ENCODE measurements at regions not wholly inside any gene's neighbourhood (a gene's known extent, or its start where the extent isn't known, plus 50 kb on each side); places are given as distances from the start of the nearest gene placed in this dataset.
"Not testable (repeated sequence)": the region's sequence is repeated elsewhere in the genome, so short reads cannot be mapped to it uniquely, and the experiment has no call there.

DNA sequence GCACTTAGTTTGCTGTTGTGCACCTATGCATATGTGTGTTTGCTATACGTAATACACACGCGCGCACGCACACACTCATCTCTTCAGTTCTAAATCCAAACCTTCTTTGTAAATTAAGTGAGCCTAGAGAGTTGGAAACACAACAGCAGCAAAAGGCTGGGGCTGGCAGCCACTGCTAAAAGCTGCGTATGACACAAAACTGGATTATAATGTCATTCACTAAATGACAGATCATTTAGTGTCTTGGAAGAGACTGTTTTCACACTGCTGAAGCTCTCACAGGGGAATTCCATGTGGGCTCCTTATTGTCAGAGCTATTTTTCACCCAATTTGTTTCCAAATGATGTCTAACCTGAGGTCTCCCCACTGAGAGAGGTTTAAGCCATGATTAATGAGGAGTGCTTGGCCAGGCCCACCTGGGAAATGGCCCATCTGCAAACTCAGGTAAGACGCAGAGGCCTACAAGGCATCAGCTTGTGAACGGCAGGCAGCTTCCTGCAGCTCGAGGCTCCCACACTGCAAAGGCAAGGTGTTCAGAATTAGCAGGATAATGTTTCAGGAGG lies 94.2 kb downstream of the OLIG3 start:
- DNase-seq (ENCODE audit: low read depth, low spot score): no peak

DNA sequence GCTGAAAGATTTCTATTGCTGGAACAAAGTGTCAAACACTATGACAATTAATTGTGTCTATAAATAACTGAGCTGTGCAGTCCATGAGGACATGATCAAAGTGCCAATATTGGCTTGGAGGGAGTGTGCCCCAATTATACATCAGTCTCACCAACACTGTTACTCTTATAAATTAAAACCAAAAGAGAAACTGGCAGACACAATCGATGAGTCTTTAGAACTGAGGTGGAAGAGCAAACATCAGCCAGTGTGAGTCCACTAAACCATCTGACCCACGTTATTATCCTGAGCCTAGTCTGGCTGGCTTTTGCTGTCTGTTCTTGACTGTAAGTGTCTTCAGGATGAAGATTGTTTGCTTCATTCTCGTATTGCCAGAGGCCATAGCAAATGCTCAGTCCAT lies 98.9 kb downstream of the OLIG3 start:
- no peak for DNase-seq (ENCODE audit: low read depth, low spot score)

DNA sequence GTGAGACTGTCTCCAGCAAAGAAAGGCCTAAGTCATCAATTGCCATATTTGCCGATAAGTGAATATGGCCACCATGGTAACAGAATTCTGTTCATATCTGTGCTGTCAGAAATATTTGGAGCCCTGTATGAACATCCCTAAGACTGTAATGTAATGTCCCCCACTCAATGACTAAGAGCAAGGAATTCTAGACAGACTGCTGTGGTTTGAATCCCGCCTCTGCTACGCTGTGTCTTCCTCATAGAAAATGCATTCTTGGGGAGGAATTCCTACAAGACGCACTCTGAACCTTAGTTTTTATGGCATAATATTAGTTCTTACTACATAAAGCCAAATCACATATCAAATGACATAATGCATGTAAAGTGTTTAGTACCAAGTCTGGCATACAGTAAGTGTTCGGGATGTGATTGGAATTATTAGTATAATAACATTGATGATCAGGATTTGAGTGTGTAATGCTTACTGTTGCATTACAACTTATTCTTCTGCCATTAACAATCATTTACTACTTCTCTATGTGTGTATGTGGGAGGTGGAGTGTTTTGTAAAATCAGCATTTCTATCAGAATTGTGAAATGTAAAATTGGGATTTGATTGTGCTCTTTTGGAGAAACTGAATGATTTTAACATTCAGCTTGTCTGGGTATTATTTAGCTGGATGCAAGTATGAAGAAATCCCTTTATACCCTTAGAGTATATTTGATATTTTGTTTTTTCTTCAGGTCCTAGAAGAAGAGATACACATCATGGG lies 103.0 kb downstream of the OLIG3 start:
- no peak for DNase-seq (ENCODE audit: low read depth, low spot score)

DNA sequence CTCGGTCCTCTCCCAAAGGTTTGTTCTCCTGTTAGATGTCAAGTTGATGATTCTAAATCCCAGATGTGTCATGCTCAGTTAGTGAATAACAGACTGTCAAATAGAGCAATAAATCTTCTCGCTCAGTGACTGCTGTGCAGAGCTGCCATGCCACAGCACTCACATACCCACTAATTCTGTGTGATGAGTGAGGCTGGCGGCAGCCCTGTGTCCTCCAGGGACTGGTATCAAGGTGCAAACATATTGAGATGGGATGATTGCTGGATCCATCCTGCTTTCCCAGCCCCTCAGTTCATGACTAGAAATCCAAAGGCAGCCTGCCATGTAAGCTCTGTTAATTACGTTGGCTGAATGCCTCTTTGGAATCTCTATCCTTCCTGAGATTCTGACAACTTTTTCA lies 103.9 kb downstream of the OLIG3 start:
- no peak for DNase-seq (ENCODE audit: low read depth, low spot score)

DNA sequence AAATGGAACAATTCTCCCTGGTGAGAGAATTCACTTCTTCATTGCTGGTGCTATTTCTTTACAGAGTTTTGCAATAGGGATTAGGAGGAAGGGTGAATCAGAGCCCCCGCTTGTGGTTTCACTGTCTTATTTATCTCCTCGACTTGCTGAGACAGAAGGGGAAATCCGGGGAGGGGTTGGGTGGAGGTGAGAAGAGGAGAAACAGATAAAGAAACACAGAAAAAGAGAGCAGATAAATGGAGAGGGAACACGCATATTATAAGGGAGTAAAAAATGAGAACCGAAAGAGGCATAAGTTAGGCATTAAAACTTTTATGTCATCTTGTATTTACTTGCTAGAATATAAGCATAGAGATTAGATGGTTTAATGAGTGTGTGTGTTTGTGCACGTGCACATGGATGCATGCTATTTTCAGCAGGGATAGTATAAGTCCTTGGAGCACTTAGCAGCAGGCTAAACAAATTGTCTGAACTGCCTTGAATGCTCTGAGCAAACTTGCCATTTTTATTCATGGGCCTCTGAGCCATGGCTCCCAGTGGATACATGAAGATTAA lies 105.0 kb downstream of the OLIG3 start:
- DNase-seq (ENCODE audit: low read depth, low spot score): no peak

DNA sequence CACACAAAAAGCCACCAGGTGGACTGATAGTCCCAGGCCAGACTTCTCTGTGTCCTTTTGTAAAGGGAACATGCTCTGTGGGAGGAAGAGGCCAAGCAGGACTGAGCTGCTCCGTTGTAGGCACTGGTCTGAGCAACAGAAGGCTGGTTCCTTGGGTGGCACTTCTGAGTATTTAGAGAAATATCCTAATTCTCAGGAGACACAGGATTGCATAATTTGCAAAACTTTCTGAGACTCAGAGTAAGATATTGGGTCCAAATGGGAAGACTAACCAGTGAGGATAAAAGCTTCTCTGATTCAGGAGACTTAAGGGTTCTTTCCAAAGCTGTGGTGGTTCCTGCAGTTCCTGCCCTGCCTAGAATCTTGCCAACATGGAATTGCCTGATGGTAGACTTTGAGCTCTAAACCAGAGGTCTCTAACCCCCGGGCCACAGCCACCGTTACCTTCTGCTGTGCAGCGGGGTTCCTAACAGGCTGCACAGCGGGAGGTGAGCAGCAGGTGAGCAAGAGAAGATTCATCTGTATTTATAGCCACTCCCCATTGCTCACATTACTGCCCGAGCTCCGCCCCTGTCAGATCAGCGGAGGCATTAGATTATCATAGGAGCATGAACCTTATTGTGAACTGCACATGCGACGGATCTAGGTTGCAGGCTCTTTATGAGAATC lies 107.0 kb downstream of the OLIG3 start:
- DNase-seq (ENCODE audit: low read depth, low spot score): peak; percentile 25

DNA sequence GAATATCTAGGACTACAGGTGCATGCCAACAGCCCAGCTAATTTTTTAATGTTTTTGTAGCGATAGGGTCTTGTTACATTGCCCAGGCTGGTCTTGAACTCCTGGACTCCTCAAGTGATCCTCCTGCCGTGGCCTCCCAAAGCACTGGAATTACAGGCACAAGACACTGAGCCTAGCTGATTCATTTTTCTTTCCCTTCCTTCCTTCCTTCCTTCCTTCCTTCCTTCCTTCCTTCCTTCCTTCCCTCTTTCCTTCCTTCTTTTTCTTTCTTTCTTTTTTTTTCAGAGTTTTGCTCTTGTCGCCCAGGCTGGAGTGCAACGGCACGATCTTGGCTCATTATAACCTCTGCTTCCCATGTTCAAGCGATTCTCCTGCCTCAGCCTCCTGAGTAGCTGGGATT lies 110.9 kb downstream of the OLIG3 start:
- DNase-seq (ENCODE audit: low read depth, low spot score): not testable (repeated sequence)

DNA sequence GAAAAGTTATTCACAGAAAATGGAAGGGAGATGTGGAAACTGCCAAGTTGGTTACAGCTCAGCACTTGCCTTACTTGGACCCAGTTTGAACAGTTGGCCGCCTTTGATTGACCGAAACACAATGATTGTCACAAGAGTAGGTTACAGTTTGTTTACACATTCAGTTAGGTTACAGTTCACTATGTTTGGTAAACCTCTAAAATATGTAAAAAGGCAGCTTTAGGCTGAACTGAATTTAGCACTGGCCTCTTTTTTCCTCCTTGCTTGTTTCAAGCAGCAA lies 116.2 kb downstream of the OLIG3 start:
- DNase-seq (ENCODE audit: low read depth, low spot score): no peak

DNA sequence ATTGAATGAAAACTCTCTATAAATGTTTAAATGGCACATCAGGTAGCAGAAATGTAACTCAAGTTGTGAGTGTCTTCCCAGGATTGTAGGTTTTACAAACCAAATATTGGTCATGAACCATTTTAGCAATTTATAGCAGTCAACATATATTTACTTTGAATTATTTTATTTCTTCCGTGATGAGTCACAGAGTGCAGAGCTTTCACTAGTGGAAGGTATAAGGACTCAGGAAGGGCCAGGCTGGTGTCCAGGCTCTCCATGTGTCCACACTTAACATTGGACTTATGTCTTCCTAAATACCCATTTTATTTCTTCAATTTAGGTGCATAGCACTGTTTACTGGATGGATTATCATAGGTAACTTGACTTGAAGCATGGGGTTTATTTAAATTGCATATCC lies 120.9 kb downstream of the OLIG3 start:
- no peak for DNase-seq (ENCODE audit: low read depth, low spot score)

DNA sequence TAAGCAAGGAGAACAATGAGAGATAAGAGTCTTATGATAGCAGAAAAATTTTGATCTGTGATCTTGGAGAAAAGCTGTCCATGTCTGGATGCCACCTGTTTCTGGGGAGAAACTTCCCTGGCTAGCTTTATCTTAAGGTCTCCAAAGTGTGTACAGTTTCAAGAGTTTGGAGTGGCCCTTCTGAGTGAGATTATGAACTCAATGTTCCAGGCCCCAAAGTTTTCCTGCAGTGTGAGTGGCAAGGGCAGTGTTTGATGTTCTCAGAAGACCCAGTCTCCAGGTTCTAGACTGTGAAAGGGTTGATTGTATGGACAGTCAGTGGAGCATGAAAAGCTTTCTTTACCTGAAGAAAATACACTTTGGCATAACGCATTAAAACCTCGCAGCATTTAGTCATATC lies 121.7 kb downstream of the OLIG3 start:
- DNase-seq (ENCODE audit: low read depth, low spot score): no peak

DNA sequence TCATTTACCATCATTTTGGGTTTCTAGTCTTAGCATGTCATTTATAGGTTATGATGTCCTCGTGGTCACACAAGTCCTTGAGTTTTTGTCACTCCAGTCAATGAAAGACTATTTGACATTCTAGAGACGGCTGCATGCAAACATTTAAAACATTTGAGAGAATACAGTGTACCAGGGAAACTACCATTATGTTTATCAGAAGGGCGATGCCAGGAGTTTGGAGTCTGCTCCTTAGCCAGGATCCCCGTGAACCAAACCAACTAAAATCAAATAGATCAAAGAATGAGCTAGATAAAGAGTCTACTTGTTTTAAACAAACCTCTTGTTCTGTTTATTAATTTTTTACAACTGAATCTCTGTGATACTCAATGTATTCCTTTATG lies 122.6 kb downstream of the OLIG3 start:
- no peak for DNase-seq (ENCODE audit: low read depth, low spot score)

DNA sequence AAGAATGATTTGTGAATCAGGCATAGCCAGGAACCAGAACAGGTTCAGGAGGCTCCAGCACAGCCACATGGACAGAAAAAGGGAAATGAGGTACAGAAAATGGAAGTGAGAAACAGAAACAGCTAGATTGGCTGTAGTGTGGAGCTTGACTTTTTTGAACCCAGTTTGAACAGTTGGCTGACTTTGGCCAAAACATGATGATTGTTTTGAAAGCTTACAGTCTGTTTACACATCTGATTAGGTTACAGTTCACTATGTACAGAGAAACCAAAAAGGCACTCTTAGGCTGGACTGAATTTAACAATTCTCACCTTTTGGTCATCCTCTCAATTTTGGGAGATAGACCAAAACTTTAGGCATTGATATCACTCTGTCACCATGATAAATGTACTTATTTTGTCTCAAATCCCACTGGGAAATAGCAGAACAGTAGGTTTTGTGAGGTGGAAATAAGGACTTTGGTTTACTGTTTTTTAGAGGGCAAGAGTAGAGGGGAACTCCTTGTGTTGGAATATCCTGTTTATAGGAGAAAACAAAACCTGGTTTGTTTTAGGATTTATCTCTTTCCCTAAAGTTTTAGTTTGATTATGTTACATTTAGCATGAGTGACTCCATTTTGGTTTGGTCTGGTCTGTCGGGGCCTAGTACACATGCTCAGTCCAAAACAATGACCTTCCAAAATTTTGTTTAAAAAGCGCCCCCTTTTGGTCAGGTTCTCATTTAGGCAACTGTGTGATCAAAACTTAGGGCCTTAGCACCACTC lies 123.1 kb downstream of the OLIG3 start:
- DNase-seq (ENCODE audit: low read depth, low spot score): no peak

DNA sequence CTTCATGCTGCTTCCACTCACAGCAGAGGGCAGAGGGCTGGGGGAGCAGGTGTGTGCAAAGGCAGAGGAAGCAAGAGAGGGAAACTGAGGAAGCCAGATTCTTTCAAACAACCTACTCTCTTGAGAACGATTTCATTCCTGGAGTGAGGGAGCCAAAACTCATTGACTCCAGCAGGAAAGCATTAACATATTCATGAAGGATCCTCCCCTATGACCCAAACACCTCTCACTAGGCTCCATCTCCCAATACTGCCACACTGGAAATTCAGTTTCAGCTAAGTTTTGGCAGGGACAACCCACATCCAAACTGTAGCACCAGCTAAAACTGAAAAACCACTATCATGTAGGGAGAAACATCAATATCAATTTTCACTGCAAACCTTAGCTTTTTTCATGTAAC lies 125.1 kb downstream of the OLIG3 start:
- DNase-seq (ENCODE audit: low read depth, low spot score): no peak

DNA sequence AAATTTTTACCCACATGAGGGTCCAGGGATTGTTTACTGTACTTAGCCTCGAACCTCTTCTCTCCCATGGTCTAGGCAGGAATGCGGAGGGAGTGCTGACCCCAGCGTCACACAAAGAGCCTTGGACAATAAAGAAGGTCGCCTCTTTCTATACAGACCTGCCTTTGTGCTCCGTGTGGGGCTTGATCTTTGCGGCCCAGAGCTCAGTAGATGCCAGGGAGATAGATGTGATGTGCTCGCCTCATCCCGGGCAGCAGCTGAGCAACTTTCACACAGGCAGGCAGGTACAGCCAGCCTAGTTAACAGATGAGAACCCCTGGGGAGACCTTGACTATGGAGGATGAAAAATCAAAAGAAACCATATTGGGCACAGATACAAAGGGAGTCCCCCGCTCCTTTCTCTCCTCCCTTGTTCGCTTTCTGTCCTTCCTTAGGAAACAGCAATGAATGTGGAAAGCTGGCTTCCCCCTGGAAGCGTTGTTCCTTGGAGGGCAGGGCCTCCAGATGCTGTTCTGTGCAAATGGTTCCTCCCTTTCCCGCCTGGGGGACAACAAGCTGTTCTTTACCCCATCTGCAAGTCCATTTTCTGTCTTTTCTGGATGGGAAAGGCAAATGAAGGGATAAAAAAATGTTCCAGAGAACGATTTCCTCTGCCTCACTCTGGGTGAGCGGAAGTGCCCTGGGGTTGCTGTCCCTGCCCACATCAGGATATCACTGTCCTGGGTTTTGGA lies 128.3 kb downstream of the OLIG3 start:
- DNase-seq (ENCODE audit: low read depth, low spot score): no peak

DNA sequence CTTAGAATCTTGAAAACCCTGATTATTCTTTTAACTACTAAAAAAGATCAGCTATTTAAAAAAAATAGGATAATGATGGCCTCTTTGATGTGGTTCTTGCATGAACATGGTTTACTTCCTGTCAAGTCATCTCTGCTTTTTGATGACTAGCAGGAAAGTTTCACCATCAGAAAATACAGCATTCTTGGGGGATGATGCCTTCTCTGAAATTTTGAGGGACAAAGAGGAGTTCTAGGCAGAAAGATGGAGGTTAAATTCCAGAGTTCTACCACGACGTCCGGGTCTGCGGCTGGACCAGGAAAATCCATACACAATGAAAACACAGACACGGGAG lies 130.4 kb downstream of the OLIG3 start:
- DNase-seq (ENCODE audit: low read depth, low spot score): no peak

DNA sequence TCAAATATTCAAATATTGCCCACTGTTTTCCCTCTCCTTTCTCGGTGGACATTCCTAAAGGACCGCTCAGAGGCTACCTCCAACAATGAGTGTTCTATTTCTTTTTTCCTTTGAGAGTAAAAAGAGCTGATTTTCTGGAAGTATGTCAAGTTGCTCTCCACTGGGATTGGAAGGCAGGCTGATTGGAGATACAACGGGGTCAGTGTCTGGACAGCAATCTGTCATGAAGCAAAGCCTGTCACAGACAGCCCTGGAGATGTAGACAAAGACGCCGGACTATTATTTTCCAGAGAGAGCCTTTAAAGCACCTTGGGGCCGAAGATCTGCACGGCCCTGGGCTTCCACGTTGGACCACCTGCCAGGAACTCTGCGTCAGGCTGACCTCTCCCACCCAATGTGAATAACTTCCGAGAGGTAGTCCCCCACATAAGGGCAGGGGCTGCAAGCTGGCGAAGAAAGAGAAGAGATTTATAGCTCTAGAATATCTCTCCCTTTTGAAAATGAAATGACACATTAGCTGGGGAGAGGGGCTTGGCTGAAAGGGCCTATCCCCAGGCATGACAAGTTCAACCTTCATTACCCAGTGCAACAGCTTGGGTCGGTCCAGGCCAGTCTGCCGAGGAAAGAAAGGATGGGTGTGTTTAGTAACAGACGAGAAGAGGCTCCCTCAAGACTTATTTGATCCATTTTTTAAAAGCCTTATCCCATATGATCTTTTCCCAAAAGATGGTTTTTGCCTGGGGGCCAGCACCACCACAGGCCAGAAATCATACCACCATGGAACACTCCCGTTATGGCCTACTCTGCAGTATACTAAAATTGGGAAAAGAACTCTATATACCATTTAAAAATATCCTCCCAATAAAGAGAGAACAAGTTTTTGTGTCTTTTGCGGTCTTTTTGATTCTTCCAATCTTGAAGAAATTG lies 131.1 kb downstream of the OLIG3 start:
- DNase-seq (ENCODE audit: low read depth, low spot score): no peak

DNA sequence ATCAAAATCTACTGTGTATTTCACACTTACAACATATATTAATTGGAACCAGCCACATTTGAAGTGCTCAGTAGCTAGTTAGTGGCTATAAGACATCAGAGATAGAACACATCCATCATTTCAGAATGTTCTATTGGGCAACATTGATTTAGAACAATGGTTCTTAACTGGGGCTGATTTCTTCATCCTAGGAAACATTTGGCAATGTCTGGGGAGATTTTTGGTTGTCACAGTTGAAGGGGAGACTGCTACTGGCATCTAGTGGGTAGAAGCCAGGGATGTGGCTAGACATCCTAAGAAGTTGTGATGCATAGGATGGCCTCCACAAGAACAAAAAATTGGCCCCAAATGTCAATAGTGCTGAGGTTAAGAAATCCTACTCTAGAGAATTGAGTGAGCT lies 132.5 kb downstream of the OLIG3 start:
- no peak for DNase-seq (ENCODE audit: low read depth, low spot score)

DNA sequence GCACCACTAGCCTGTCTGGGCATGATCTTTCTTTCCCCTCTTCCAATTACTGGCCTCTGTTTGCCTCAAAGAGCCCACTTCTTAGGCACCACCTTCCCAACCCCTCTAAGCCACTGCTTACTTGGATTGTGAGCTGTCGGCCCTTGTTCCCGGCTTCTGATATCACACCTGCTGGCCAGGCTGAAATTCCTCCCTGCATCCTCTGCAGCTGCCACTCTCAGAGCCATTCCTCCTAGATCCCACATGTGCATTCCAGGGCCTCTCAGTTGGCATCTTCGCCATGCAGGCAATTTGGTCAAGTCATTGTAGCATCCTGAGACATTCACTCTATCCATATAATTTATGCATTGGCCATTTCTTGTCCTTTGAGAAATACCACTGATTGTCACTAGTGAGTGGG lies 135.9 kb downstream of the OLIG3 start:
- no peak for DNase-seq (ENCODE audit: low read depth, low spot score)

DNA sequence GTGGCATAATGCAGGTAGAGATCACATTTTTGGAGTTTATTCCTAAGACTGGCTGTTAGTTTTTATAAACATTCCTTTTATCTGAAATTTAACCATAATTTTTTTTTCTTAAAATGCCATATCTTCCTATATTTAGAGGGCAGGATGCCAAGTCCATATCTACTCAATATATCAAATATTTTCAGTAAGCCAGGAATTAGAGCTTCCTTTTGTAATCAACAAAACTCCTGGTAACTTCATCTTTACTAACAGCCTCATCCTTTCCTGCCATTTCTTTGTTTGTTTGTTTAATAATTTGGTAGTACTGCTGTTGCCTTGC lies 136.3 kb downstream of the OLIG3 start:
- DNase-seq (ENCODE audit: low read depth, low spot score): no peak

DNA sequence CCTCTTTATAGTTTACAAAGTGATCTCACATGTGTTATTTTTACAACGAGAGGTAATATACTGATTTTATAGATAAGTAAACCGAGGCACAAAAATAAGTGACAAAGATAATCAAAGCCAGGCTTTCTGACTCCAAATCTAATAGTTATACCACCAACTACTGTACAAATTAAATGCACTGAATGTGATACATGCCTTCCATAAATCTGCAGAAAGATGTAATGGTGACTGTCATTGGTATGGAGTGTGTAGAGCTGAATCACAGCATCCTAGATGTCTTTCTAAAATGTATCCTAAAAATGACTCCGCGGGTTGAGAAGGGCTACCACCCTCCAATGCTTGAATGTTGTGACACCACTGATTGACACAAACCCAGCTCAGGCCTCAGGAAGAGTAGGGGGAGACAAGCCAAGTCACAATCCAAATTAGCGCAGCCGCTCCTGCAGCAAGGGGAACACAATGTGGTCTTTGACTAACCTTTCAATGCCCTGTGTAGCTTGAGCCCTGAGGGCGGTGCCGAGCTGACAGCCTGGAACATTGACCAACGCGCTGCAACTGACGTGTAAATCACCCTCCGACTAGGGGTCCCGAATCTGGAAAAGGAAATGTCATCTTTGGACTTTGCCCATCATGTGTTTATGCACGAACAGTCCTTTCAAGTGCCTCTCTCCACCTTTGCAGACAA lies 136.8 kb downstream of the OLIG3 start:
- DNase-seq (ENCODE audit: low read depth, low spot score): no peak

All from iPS DF 19.7 (cell line).